ENCODE measurements at regions not wholly inside any gene's neighbourhood (a gene's known extent, or its start where the extent isn't known, plus 50 kb on each side); places are given as distances from the start of the nearest gene placed in this dataset.
A peak's percentile ranks its signal among the peaks of the same experiment; 100 is the strongest.

DNA sequence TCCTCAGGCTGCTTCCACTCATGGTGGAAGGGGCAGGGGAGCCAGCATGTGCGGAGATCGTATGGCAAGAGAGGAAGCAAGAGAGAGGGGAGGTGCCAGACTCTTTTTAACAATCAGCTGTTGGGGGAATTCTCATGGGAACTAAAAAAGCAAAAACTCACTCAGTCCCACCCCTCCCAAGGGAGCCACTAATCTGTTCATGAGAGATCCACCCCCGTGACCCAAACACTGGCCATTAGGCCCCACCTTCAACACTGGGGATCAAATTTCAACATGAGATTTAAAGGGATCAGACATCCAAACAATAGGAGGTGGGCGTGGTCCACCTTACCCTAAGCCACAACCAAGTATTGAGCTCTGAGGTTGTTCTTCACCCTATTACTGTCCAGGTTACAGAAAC is 375.1 kb downstream of the GRIN2B start:
- DNase-seq: no peak
- intact Hi-C loops (cut with DNase I): no loop called here

DNA sequence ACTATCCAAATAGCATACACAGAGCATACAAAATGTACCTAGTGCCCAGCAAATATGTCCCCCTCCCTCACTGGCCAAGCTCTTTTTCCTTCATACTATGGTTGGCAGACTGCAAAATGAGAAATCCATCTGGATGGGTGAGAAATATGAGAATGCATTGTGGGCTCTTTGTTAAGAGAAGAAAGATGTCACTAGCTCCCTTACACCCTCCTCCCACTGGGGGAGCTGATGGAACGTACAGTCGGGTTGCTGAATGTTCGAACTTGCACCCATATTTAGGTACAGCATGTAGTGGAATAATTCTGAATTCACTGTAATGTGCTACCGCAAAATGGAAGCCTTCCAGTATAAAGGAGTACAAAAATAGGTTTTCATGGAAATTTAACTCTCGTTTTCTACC is 377.4 kb downstream of the GRIN2B start:
- DNase-seq: peak in 3 of 10 donors; percentile 32 to 80 (median 33)

DNA sequence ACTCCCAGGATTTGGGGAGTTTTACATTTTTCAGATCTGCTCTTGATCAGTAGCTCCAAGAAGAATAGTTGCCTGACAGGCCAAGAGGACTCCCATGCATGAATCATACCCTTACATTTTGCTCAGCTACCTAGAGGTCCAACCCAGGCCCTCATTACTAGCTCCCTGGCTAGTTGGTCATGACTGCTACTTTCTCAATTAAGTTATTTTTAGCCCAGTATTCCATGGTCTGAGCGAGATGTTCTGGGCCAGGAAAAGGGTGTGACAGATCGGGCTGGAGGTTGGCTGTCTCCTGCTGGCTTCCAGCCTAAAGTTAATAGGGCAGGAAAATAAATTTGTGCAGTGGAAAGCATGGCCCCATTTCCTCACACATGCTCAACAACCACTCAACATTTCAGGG is 379.2 kb downstream of the GRIN2B start:
- intact Hi-C loops (cut with DNase I): no loop called here
- no peak for DNase-seq

More for the DNA sequence above, 377.4 kb downstream of the GRIN2B start:
- intact Hi-C loops (cut with DNase I): no loop called here

DNA sequence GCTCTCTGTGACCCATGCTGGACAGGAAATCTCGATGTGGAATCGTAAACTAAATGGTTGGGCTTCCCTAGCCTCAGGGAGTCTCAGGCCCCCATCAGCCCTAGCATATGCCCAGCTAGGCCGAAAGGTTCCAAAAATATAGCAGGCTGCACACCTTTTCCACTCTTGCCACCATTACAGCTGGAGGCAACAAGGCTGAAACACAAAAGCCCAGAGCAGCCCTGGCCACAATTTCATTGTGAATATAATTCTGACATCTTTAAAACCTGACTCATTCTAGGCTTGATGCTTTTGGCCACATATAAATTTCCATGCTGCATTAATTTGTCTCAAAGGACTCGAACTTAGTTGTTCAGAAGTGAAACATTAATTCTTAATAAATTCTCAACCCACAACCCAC is 382.2 kb downstream of the GRIN2B start:
- intact Hi-C loops (cut with DNase I): no loop called here
- DNase-seq: no peak

DNA sequence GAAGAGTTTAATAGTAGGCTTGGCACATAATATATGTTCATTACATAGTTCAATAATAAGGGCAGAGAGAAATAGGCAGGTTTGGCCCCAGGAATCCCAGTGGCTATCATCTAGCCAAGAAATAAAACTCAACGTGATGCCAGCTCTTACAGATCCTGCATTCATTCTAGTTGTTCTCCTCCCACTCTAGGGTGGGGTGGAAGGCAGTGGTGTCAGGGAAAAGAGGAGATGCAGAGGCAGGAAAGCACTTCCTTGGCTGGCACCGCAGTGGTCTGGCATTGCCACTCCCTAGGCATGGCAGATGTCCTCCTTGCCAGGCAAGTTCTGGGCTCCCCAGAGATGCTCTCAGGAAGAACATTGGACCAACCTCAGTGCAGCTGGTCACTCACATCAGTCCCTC is 383.6 kb downstream of the GRIN2B start:
- DNase-seq: no peak
- intact Hi-C loops (cut with DNase I): no loop called here

DNA sequence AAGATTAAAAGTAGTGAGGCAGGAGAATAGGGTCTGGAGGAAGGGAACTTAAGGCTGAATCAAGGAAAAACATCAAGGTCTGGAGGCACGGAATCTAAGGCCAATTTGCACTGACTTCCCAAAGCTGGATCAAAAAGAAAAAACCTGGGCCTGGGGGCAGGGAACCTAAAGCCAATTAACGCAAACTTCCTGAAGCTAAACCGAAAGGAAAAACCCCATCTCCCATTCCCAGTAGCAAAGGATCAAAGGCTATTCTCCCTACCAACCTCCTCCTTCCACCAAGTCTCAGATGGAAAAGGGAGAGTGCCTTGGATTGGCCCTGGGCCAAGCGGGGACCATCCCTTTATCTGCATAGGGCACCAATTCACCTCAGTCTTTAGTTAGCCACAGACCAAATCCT is 384.2 kb downstream of the GRIN2B start:
- no peak for DNase-seq
- intact Hi-C loops (cut with DNase I): no loop called here

DNA sequence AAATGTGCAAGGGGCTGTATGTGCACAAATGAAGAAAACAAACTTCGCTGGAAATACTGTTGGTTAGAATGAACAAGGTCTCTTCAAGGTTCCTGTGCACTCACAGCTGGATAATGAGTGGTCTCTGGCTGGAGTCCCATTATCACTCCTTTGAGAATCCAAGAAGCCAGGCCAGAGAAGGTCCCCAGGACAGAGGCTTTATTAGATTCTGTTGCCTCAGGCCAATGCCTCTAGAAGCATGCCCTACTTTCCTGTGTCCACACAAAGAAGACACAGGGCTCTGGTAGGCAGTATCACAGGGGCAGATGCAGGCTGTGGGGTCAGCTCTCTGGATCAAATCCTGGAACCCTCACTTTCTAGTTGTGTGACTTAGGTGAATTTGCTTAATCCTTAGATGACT is 384.7 kb downstream of the GRIN2B start:
- intact Hi-C loops (cut with DNase I): no loop called here
- DNase-seq: no peak

DNA sequence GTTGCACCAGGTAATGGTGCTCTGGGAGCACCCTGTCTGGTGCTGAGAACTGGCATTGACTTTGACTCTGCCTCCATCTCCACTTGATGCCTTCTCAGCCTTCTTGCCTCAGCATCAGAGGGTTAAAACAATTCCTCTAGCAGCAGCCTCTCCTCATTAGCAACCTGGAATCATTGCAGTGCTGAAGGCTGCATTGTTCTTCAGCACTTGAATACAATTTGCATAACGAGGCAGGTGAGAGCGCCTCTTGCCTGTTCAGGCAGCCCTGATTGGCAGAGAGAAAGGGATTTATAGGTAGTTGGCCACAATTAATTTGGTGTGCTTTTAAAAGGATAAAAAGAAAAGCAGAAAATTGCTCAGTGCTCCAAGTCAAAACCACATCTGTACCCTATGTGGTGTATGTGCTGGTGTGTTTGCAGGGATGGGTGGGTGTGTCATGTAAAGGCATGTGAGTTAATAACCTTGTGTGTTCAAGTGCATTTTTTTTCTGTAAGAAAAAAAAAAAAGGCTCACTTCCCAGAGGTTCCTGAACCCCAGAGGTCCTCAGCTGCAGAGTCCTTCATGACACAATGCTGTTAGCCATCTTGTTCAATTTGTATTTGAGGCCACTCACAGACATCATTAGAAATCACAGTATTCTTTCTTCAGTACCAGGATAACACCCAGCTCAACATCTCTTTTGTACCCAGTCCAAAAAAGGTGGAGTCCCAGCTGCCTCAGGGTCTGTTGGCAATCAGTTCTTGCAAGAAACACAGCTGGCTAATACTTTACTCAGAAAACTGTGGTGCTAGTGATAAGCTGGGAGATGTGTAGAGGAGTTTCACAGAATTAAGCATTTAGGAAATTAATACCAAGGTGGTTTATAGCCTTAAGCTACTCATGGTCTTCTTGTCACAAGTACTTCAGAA is 385.6 kb downstream of the GRIN2B start:
- intact Hi-C loops (cut with DNase I): no loop called here
- DNase-seq: no peak

DNA sequence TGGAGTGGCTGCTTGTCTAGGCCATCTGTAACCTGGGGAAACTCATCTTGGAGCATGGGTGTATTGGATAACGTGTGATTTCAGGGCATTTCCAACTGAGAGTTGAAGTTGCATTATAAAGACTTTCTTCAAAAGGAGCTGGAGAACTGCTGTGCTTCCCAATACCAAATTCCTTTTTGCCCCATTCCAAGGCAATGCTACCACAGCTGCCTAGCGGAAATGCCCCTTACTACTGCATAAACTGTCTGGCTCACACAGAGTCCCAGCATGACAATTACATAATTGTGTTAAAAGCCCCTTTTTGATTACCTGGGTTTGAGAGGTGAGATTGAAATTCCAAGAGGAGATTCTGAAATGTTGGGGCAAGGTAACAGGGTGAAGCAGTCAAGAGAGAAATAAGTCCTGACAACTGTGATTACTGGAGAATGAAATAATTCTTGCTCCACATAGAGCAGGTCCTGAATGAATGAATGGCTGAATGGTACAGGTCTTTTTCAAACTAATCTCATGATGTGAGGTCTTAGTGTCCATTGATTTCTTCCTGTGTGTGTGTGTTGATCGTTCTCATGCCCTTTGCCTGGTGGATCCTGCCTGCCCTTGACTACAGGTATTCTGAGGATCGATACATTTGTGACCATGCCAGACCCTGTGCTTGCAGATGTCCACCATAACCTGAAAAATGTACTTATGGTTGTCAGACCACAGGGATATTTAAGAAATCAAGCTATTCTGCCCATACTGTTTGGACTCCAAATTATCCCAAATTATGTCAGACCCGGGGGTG is 386.5 kb downstream of the GRIN2B start:
- intact Hi-C loops (cut with DNase I): no loop called here
- DNase-seq: no peak

DNA sequence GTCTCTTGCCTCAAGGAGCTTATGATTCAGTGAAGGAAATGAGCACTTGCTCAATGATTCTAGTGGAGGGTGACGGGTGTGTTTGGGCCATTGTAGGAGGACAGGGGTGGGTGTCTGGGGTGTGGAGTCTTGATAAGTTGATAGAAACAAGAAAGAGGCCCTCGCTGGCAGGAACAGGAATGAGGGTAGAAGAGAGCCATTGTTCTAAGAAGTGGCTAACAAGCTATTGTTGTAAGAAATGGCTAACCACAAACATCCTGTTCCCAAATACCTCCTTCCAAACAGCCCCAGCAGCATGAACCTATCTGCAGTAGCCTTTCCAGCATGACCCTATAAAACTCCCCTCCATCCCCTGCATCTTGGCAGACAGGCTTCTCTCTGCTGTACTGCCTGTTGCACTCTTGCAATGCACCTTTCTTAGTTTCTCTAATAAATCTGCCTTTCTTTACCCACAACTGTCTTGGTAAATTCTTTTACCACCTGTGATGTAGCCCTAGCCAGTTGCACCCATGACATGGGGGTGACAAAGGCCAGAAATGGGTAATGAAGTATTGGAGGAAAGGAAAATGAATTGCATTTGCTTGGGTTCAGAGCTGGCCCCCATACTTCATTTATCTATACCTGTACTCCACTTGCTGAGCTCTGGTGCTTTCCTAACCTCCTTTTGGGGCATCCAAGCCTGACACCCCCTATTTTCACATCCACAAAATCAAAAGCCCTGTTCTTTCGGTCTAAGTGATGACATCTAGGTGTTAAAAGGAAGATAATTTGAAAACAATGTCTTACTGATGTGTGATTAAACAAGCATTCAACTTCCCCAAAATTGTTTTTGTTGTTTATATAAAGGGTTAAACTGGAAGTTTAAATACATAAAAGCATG is 389.1 kb downstream of the GRIN2B start:
- intact Hi-C loops (cut with DNase I): no loop called here
- DNase-seq: no peak

DNA sequence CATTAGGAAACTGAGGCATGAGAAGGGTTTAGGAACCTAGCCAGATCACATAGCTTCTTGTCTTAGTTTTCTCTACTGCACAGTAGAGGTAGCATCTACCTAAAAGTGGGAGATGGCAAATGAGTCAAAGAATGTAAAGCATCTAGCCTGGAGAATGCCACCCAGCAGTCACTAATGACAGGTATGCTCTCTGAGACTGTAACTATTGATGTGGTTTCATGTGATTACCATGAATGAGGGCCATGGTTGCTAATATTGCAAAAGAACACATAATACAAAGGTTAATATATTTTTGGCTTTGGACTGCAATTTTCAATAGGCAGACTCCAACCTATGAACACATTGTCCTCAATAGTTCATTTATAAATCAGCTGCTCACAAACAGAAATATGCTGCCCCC is 389.9 kb downstream of the GRIN2B start:
- intact Hi-C loops (cut with DNase I): no loop called here
- no peak for DNase-seq

DNA sequence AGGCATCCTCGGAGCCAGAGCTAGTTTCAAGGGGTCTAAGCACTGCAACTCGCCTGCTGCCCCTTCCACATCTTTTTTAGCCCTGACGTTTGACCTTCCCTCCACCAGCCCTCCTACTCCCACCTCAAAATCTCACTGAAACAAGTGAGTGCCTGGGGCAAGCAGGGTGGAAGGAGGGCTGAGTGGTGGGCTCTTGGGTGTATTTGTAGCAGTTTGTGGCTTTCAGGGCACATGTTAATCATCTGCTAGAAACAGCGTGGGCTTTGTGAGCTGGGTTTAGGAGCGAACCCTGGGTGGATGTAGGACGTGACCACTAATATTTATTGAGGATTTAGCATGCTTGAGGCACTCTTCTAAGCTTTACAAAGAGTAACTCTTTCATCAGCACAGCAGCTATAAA is 390.3 kb downstream of the GRIN2B start:
- intact Hi-C loops (cut with DNase I): no loop called here
- no peak for DNase-seq

DNA sequence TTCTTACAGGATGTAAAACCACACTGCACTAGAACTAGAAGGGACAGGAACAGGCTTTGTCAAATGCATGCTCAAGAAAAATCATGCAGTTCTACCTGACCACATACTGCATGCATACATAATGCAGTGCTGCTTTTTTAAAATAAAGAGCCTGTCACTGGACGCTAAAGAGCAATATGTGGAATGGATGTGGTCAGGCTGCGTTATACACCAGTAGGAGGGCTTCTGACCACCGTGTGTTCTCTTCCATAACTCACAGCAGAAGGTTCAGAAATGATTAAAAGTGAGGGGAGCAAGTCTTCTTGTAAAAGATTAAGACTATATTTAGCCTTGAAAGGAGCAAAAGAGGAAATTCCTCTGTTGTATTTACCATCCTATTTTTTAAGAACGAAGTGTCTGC is 392.0 kb downstream of the EMP1 start:
- intact Hi-C loops (cut with DNase I): no loop called here
- no peak for DNase-seq

DNA sequence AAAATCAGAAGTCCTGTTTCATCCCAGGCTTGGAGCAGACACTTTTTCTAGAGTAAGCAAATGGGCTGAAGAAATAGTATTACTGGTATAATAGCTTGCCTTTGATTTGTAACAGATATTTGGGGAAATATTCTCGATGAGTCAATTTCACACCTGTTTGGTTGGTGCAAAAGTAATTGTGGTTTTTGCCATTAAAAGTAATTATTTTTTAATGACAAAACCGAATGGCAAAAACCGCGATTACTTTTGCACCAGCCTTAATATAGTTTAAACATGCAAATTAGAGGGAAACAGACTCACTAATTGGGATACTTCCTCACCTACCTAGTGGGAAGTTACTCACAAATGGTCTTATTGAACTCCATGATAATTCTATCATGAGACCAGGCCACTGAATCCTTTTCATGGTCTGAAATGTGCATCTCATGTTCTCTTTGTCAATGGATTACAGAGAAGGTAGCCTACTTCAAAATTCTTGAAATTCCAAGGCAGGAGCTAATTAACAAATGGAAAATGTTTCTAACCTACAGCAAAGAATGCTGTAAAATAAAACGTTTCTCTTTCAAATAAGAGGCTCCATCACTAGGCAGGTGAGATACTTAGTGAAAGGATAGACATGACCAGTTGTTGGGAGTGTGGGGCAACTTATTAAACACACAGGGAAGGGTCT is 391.3 kb downstream of the EMP1 start:
- no peak for DNase-seq
- intact Hi-C loops (cut with DNase I): no loop called here

DNA sequence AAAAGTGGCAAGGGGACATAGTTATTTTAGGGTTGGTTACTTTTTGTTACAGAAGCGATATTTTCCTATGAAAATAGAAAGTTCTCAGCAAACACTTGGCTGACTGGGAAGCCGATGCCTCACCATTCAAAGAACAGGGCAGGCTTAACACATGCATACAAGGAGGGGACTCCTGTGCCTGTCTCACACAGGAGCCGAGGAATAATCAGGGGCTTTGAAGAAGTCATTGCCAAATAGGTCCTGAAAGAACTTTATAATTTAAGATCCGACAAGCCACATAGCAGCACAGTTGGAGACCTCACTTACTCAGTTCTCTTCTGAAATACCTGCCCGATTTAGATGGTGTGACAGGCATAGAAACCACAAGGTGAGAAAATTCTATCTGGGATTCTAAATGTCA is 389.8 kb downstream of the EMP1 start:
- intact Hi-C loops (cut with DNase I): no loop called here

DNA sequence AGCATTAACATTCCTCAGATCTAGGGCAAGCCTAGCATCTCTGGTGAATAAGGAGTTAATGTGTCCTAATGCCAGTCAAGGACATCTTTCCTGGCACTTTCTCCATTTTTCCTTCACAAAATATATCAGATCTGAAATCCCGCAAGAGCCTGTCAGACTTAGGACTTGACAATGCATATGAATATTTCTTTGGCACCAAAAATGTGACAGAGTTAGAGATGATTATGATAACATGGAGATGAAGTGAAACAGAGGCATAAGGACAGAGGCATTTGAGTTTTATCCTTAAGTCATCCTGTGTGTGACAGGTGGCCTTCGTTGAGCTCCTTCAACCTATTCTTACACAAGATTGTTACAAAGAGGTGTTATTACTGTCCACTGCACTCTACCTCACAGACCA is 388.0 kb downstream of the EMP1 start:
- no peak for DNase-seq
- intact Hi-C loops (cut with DNase I): no loop called here

More for the DNA sequence above, 389.8 kb downstream of the EMP1 start:
- DNase-seq: no peak

DNA sequence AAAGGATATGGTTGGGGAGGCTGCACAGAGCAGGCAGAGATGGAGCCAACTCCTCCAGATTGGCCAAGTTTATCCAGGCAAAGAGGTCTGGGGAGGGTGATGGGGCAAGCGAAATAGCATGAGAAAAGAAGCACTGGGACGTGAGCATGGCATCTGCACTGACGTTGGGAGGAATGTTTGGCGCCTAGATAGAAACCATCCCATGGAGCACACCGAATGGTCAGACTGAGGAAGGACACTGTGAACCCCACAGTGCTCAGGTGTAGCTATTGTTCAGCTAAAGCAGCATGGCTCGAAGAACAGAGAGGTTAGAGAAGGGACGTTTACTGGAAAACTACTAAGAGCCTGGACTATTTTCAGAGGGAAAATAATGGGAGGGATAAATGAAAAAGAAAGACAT is 387.1 kb downstream of the EMP1 start:
- no peak for DNase-seq
- intact Hi-C loops (cut with DNase I): no loop called here

DNA sequence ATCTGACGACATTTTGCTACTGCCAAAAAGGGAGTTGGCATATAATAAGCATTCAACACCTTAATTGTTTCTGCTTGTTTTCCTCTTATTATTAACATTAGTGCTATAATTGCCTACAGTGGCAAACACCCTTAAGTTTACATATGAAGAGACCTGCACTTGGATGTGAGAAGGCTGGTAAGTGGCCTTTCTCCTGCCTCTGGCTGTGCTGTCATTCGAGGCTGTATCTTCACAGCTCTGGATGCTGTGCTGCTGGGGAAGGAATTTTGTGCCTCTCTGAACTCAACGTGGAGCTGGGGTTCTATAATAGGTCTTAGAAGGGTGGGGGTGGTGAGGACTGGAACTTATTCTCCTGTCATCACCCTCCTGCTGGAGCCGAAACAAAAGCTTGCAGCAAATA is 385.9 kb downstream of the EMP1 start:
- intact Hi-C loops (cut with DNase I): no loop called here
- DNase-seq: no peak

DNA sequence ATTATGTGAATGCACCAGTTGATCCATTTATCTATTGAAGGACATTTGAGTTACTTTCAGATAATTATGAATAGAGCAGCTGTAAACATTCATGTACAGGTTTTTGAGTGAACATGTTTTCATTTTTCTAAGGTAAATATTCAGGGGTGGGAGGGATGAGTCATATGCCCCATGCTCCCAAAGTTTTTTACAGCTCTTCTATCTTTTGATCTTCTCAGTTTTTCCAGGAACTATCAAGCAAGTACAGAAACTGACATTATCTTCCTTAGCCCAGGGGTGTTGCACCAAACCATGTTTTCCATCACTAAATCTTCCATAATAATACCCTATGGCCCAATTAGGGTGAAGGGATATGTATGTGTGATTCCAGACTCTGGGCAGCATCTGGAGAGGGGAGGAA is 384.5 kb downstream of the EMP1 start:
- no peak for DNase-seq
- intact Hi-C loops (cut with DNase I): no loop called here

DNA sequence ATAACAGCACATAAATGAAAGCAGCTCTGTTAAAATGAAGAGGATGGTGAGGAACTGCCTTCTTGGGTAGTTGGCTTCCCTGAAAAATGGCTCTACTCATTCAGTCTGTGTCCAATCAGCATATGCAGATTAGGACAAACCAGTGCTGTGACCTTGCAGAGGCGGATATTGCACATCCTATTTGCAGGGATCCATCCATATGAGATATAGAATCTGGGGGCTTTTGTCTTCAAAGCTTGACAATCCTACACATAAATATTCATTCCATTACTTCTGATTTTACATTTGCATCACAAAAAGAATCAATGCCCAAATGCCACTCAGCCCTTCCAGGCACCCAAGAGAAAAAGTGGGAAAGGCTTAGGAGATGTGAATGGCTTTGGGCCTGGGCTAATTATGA is 383.7 kb downstream of the EMP1 start:
- no peak for DNase-seq
- intact Hi-C loops (cut with DNase I): no loop called here
